ENCODE measurements at regions not wholly inside any gene's neighbourhood (a gene's known extent, or its start where the extent isn't known, plus 50 kb on each side); places are given as distances from the start of the nearest gene placed in this dataset.

GRCh38 chr6:144474290-144474689, 189.2 kb downstream of the UTRN start:
- Histone ChIP-seq H4K91ac (replicated peaks; ENCODE audit: insufficient read length, low read length) (no peak overlapping the region), H4K20me1 (replicated peaks in 1 of 2; ENCODE audit: control insufficient read depth in 1 of 2, insufficient read depth in 2 of 2, low read length in 2 of 2) (no peaks in the 10 kb centered on the region), H3K14ac (ENCODE audit: insufficient read length) (no peak overlapping the region), H3K56ac (replicated peaks; ENCODE audit: insufficient read length, low read depth, low read length) (no peak overlapping the region), H3K23me2 (ENCODE audit: low read depth, low read length) (no peaks in the 10 kb centered on the region; the same call in 1 of the 2 replicates), H3K9ac (replicated peaks in 1 of 4; ENCODE audit: extremely low read depth in 1 of 4, low read depth in 3 of 4, low read length in 3 of 4) (no peak overlapping the region), H2AK5ac (ENCODE audit: low read depth, low read length) (no peak overlapping the region), H3K27ac (ENCODE audit: low read depth, low read length) (no peak overlapping the region), H3K4me3 (ENCODE audit: extremely low read depth in 1 of 4, insufficient read depth in 2 of 4, low read depth in 3 of 4, low read length in 4 of 4) (no peak overlapping the region), H2BK12ac (ENCODE audit: low read depth, low read length) (no peak overlapping the region), H3K79me2 (ENCODE audit: control insufficient read depth in 1 of 2, insufficient read depth in 2 of 2, low read length in 2 of 2) (no peaks in the 10 kb centered on the region), H3K4me2 (ENCODE audit: insufficient read depth in 1 of 2, low read depth in 2 of 2, low read length in 2 of 2) (no peak overlapping the region), H3K79me1 (ENCODE audit: low read depth, low read length) (no peaks in the 10 kb centered on the region), H4K8ac (ENCODE audit: extremely low read depth, insufficient read depth, low read length) (no peak overlapping the region), H2BK5ac (ENCODE audit: low read depth, low read length) (no peak overlapping the region), H3K23ac (ENCODE audit: insufficient read length) (no peak overlapping the region), H2BK20ac (ENCODE audit: low read length) (no peak overlapping the region), H3K18ac (ENCODE audit: extremely low read depth, low read length) (no peak overlapping the region), H3K4me1 (replicated peaks in 1 of 4; ENCODE audit: control insufficient read depth in 3 of 4, insufficient read depth in 4 of 4, low read length in 3 of 4) (no peaks in the 10 kb centered on the region), H3K36me3 (ENCODE audit: control insufficient read depth in 2 of 4, insufficient read depth in 4 of 4, low read length in 3 of 4) (peaks cover 0 to 18% (median 8%) of the 10 kb centered on the region in 4 experiments; a peak in 3 of 8 replicates), H4K5ac (ENCODE audit: insufficient read length, low read depth, low read length) (no peak overlapping the region), H2BK15ac (ENCODE audit: low read length) (no peak overlapping the region), H3K4ac (replicated peaks; ENCODE audit: insufficient read length, low read depth, low read length) (no peak overlapping the region), H2BK120ac (replicated peaks; ENCODE audit: low read depth, low read length) (no peak overlapping the region), H2AFZ (ENCODE audit: low read length) (no peak overlapping the region), H3K27me3 (replicated peaks in 1 of 4; ENCODE audit: control insufficient read depth in 3 of 4, extremely low read depth in 1 of 4, insufficient read depth in 3 of 4, low read length in 3 of 4) (no peaks in the 10 kb centered on the region), H3K9me3 (ENCODE audit: insufficient read depth in 2 of 2, low read depth in 1 of 2, low read length in 1 of 2) (peaks cover under 1 to 14% of the 10 kb centered on the region in 2 experiments; a peak in 2 of 4 replicates)
- 94% methylated on average over 1 of the region's 1 CpG; no CpG with 5 or more reads in 1 of the 2 experiments for WGBS, 2 experiments (ENCODE audit: extremely low coverage in 1 of 2, insufficient coverage in 1 of 2, insufficient read length in 1 of 2, insufficient replicate concordance in 2 of 2, low coverage in 1 of 2, low lambda C conversion rate in 2 of 2, missing lambda C conversion rate in 1 of 2)
- TF ChIP-seq SAP30 (IDR thresholded peaks at IDR 0.05; ENCODE audit: insufficient read depth, insufficient replicate concordance, low read length) (no peak), POU5F1 (IDR thresholded peaks at IDR 0.05; ENCODE audit: low read depth, low read length) (no peak), CEBPB (IDR thresholded peaks at IDR 0.05; ENCODE audit: low read depth, low read length) (no peak), TCF12 (IDR thresholded peaks at IDR 0.05; ENCODE audit: low read depth, low read length) (no peak), ATF3 (IDR thresholded peaks at IDR 0.05; ENCODE audit: insufficient read depth, low read depth, low read length) (no peak), CTCF (IDR thresholded peaks at IDR 0.05; ENCODE audit: control extremely low read depth in 1 of 3, insufficient read depth in 1 of 3, low read depth in 1 of 3, low read length in 3 of 3) (no peak), SP4 (IDR thresholded peaks at IDR 0.05; ENCODE audit: low read length) (no peak), BACH1 (IDR thresholded peaks at IDR 0.05; ENCODE audit: low read length) (no peak), EGR1 (IDR thresholded peaks at IDR 0.05; ENCODE audit: borderline replicate concordance, low read depth, low read length) (no peak), CREB1 (IDR thresholded peaks at IDR 0.05) (no peak), KDM4A (IDR thresholded peaks at IDR 0.05; ENCODE audit: low read depth, low read length, severe bottlenecking) (no peak)
- DNase-seq (ENCODE audit: low read depth in 1 of 2, low spot score in 2 of 2): no peak
- ChIA-PET POLR2A (ENCODE audit: partially characterized antibody) (no interaction called here), CTCF (ENCODE audit: partially characterized antibody) (interaction anchor here (0.6 to 1.5 kb wide), 3 partner anchors 13 to 258 kb away, joined by 3 to 4 read pairs (median 4); no protein-coding TSS in a partner anchor)
- FAIRE-seq: no peak

Measured in H1 (cell line).